ENCODE measurements at regions not wholly inside any gene's neighbourhood (a gene's known extent, or its start where the extent isn't known, plus 50 kb on each side); places are given as distances from the start of the nearest gene placed in this dataset.
A peak's percentile ranks its signal among the peaks of the same experiment; 100 is the strongest.
"Not testable (repeated sequence)": the region's sequence is repeated elsewhere in the genome, so short reads cannot be mapped to it uniquely, and the experiment has no call there.

DNA sequence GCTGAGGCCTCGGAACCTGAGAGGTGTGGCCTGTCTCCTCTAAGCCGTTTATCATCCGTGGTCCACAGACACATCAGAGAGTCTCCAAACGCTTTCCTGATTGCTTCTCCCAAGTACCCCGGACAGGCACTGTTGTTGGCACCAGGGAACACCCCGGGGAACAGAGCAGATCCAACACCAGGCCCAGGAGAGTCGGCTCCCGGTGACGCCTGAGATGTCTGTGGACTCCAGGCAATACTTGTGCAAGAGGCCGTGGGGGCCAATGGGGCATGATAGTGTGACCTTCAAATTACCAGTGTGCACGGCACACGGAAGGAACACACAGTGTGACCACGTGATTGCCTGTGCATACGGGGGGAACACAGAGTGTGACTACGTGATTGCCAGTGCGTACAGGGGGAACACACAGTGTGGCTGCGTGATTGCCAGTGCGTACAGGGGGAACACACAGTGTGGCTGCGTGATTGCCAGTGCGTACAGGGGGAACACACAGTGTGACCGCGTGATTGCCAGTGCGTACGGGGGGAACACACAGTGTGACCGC lies 136.6 kb downstream of the RTP5 start:
- not testable (repeated sequence) for DNase-seq (ENCODE audit: low spot score)

DNA sequence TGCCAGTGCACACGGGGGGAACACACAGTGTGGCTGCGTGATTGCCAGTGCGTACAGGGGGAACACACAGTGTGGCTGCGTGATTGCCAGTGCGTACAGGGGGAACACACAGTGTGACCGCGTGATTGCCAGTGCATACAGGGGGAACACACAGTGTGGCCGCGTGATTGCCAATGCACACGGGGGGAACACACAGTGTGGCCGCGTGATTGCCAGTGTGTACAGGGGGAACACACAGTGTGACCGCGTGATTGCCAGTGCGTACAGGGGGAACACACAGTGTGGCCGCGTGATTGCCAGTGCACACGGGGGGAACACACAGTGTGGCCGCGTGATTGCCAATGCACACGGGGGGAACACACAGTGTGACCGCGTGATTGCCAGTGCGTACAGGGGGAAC lies 139.4 kb downstream of the RTP5 start:
- DNase-seq (ENCODE audit: low spot score): not testable (repeated sequence)

DNA sequence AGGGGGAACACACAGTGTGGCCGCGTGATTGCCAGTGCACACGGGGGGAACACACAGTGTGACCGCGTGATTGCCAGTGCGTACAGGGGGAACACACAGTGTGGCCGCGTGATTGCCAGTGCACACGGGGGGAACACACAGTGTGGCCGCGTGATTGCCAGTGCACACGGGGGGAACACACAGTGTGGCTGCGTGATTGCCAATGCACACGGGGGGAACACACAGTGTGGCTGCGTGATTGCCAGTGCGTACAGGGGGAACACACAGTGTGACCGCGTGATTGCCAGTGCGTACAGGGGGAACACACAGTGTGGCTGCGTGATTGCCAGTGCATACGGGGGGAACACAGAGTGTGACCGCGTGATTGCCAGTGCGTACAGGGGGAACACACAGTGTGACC lies 140.3 kb downstream of the RTP5 start:
- not testable (repeated sequence) for DNase-seq (ENCODE audit: low spot score)

GRCh38 chr2:242010252-242011166 lies 141.0 kb downstream of the RTP5 start:
- not testable (repeated sequence) for DNase-seq (ENCODE audit: low spot score)

DNA sequence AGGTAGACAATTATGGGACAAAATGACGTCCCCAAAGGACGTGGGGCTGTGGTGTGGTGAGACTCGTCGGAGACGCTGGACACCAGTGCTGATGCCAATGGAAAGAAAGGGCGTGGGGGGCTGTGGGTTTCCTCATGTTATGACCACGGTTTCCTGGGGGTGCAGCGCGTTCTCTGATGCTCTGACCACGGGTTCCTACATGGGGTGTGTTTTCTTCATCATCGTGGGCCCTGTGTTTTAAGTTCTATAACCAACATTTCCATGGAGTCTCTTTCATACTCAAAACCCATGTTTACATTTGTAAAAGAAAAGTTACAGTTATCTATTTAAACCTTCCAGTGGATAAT lies 141.6 kb downstream of the RTP5 start:
- DNase-seq (ENCODE audit: low spot score): no peak

- DNase-seq (ENCODE audit: low spot score): peak; percentile 11
Observed at GRCh38 chr2:242011516-242011915, 142.0 kb downstream of the RTP5 start.

DNA sequence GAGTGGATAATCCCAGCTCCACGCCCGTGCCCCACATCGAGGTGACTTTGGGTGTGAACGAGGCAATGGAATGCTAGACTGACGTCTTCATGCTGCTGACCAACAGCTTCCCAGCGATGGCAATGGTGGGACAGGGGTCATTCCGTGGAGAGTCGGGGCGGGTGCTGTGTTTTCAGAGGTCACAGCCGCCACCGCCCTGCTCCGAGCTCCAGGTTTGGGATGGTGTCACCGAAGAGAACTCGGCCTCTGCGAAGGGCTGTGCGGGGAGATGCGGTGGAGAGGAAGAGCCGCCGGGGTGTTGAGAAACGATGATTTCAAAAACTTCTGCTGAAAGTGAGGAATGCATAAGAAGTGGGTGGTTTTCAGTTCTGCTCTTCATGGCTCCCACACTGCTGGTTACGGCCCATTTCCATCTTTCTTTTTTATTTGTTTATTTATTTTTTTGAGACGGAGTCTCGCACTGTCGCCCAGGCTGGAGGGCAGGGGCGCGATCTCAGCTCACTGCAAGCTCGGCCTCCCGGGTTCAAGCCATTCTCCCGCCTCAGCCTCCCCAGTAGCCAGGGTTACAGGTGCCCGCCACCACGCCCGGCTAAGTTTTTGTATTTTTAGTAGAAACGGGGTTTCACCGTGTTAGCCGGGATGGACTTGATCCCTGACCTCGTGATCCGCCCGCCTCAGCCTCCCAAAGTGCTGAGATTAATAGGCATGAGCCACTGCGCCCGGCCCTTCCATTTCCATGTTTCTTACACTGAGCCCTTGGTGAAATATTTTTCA lies 142.6 kb downstream of the RTP5 start:
- no peak for DNase-seq (ENCODE audit: low spot score)

GRCh38 chr2:242012956-242013764 lies 143.6 kb downstream of the RTP5 start:
- DNase-seq (ENCODE audit: low spot score): no peak

DNA sequence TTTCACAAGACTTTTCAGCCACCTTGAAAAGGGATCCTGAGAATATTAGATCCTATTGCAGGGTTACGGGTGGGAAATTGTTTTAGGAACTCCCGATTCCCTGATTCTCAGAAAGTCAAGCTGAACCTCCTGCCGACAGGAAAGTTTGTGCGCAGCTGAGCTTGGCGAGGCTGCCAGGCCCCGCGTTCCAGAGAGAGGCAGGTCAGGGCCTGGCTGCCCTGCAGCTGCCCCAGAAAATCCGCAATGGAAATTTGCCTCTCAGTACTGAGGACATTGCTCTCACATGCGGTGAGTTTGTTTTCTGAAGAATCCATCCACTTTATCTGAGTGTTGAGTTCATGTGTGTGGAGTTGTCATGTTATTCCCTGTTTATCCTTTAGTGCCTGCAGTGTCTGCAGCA lies 144.2 kb downstream of the RTP5 start:
- DNase-seq (ENCODE audit: low spot score): no peak

DNA sequence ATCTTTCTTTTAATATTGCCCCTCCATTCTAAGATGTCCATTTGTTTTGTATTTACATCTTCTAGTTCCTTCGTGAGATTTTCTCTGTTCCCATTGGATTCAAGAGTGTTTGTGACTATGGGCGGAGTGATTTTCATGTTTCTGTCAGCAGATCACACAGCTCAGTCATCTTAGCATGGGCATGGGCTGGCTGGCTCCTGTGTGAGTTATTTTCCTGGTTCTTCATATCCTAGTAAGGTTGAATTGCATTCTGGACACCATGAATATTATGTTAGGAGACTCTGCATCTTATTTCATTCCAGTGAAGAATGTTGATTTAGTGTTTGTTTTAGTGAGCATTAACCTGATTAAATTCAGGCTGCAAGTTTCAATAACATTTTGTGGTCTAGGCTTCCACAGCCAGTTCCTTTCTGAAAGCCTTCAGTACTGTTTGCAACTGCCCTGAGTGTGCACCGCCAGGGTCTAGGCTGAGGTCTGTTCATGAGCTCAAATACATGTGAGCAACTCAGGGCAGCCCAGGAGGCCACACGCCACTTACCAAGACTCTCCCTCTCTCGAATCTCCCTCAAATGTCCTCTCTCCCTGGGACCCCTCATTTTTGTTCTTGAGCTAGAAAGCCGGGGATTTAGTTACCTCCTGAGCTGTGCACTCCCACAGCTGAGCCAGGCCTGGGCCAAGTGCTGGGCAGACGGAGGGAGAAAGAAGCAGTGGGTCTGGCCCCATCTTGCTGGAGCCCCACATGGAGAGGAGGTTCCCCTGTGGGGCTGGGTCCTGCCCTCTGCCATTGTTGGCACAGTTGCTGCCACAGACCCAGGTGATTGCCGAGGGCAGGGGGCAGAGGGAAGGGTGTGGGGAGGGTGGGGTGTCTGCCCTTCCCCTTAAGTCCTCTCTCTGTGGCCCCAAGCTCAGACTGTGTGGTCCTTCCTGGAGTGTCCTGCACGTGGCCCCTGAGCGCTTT lies 145.9 kb downstream of the RTP5 start:
- DNase-seq (ENCODE audit: low spot score): no peak

- DNase-seq (ENCODE audit: low spot score): no peak
Observed at GRCh38 chr2:242017086-242017485, 147.6 kb downstream of the RTP5 start.

- not testable (repeated sequence) for DNase-seq (ENCODE audit: low spot score)
Observed at GRCh38 chr2:242018416-242018815, 148.9 kb downstream of the RTP5 start.

GRCh38 chr2:242019344-242019743 lies 149.8 kb downstream of the RTP5 start:
- no peak for DNase-seq (ENCODE audit: low spot score)

DNA sequence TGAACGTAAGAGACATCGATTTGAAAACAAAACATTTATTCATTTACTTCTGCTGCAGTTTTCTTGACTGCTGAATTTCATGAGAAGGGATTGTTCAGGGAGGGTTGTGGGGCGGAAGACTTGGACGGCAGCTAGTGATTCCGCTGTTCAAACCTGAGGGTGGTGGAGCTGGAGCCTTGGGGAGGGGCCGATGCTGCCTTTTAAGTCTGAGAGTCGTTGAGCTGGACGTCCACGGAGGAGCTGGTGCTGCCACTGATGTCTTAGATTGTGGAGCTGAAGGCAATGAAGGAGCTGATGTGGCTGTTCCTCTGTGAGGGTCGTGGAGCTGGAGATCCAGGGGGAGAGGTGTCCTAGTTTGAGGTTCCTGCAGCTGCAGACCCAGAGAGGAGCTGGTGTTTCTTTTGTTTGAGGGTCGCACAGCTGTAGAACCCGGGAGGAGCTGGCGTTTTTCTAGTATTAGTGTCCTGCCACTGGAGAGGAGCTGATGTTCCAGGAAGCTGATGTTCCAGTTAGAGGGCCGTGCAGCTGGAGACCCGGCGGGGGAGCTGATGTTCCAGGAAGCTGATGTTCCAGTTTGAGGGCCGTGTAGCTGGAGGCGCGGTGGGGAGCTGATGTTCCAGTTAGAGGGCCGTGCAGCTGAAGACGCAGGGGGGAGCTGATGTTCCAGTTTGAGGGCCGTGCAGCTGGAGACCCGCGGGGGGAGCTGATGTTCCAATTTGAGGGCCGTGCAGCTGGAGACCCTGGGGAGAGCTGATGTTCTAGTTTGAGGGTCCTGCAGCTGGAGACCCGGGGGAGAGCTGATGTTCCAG lies 150.9 kb downstream of the RTP5 start:
- no peak for DNase-seq (ENCODE audit: low spot score)

GRCh38 chr2:242022550-242023290 lies 153.2 kb downstream of the RTP5 start:
- no peak for DNase-seq (ENCODE audit: low spot score)

DNA sequence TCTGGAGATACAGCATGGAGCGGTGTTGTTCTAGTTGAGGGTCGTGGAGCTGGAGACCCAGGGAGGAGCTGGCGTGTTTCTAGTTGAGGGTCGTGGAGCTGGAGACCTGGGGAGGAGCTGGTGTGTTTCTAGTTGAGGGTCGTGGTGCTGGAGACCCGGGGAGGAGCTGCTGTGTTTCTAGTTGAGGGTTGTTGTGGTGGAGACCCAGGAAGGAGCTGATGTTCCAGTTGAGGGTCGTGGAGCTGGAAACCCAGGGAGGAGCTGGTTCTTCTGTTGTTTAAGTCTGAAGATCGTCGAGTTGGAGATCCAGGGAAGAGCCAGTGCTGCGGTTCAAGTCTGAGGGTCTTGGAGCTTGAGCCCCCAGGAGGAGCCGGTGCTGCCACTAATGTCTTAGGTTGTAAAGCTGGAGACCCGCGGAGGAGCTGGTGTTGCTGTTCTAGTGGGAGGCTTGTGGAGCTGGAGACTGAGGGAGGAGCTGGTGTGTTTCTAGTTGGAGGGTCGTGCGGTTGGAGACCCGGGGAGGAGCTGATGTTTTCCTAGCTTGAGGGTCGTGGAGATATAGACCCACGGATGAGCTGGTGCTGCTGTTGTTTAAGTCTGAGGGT lies 155.3 kb downstream of the RTP5 start:
- no peak for DNase-seq (ENCODE audit: low spot score)

DNA sequence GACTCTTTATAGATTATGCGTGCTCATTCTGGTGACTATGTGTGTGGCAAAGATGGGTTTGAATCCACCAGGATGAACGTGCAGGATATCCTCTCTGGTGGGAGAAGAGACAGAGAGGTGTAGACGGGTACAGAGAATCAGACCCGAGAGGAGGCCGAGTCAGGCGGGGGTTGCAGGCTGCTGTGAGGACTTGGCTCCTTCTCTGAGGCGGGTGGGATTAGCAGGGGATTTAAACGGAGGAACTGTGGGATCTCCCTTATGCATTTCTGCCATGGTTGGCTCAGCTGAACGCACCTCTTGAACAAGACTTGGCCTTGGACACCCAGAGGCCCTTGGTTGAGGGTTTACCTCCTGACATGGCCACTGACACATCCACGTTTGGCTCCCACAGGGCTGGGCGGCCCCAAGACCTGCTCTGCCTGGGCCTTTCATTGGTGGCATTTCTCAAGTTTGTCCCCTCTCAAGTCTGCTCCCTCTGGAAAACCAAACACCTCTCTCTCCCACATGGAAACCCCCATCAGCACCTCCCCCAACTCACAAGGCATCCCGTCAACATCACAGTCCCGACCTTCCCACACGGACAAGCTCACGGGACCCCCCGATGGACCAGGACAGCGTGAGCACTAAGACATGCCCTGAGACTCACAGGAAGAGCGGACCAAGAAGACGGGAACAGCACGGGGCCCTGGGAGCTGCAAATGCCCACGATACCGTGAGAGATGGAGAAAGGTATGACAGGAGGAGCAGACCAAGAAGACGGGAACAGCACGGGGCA lies 158.3 kb downstream of the RTP5 start:
- DNase-seq (ENCODE audit: low spot score): no peak
